ENCODE measurements at regions not wholly inside any gene's neighbourhood (a gene's known extent, or its start where the extent isn't known, plus 50 kb on each side); places are given as distances from the start of the nearest gene placed in this dataset.

GRCh38 chr17:70454377-70454776 lies 285.0 kb downstream of the KCNJ2 start:
- Histone ChIP-seq H3K27ac (ENCODE audit: control insufficient read depth, insufficient read depth, low read length) (no peak overlapping the region), H3K9me1 (ENCODE audit: control insufficient read depth, extremely low read depth, insufficient read depth, low read length) (no peaks in the 10 kb centered on the region), H3K9ac (ENCODE audit: control insufficient read depth, extremely low read depth, insufficient read depth, low read length) (no peak overlapping the region), H3K4me1 (ENCODE audit: control insufficient read depth, extremely low read depth, insufficient read depth, low read length) (no peaks in the 10 kb centered on the region), H3K36me3 (ENCODE audit: control insufficient read depth in 2 of 2, extremely low read depth in 1 of 2, insufficient read depth in 2 of 2, low read length in 2 of 2) (no peaks in the 10 kb centered on the region), H3K27me3 (ENCODE audit: control insufficient read depth, extremely low read depth, insufficient read depth, low read length) (no peaks in the 10 kb centered on the region), H3K79me2 (ENCODE audit: control insufficient read depth, insufficient read depth, low read length) (no peaks in the 10 kb centered on the region), H3K4me3 (ENCODE audit: control insufficient read depth in 2 of 3, extremely low read depth in 1 of 3, insufficient read depth in 2 of 3, low read depth in 1 of 3, low read length in 3 of 3) (no peak overlapping the region), H3K9me3 (ENCODE audit: control insufficient read depth, low read depth, low read length) (no peaks in the 10 kb centered on the region), H3K4me2 (ENCODE audit: control insufficient read depth, extremely low read depth, insufficient read depth, low read depth, low read length) (no peak overlapping the region), H4K20me1 (ENCODE audit: control insufficient read depth, extremely low read depth, insufficient read depth, low read length) (no peaks in the 10 kb centered on the region), H2AFZ (ENCODE audit: control insufficient read depth, low read length) (no peak overlapping the region)
- DNase-seq (ENCODE audit: low read depth, low spot score) (no peak), FAIRE-seq (no peak)
- dilution Hi-C loops (cut with MboI; ENCODE audit: extremely low pct_ligation_motif_present, low sequenced_read_pairs) = no loop called here
- TF ChIP-seq EZH2 (IDR thresholded peaks at IDR 0.05; ENCODE audit: low read length) (no peak), CTCF (optimal IDR thresholded peaks at IDR 0.05 in 1 of 3, IDR thresholded peaks at IDR 0.05 in 1 of 3, conservative IDR thresholded peaks at IDR 0.05 in 1 of 3; ENCODE audit: extremely low read depth in 1 of 3, insufficient read depth in 2 of 3, low read length in 3 of 3) (no peak)

- no peak for DNase-seq (ENCODE audit: low read depth, low spot score)
- no peak overlapping the region for H3K27ac ChIP-seq (ENCODE audit: control insufficient read depth, insufficient read depth, low read length)
- no peaks in the 10 kb centered on the region for H3K9me1 ChIP-seq (ENCODE audit: control insufficient read depth, extremely low read depth, insufficient read depth, low read length)
- dilution Hi-C loops (cut with MboI; ENCODE audit: extremely low pct_ligation_motif_present, low sequenced_read_pairs) = no loop called here
- no peak overlapping the region for H2AFZ ChIP-seq (ENCODE audit: control insufficient read depth, low read length)
- no peak overlapping the region for H3K9ac ChIP-seq (ENCODE audit: control insufficient read depth, extremely low read depth, insufficient read depth, low read length)
- H3K27me3 ChIP-seq (ENCODE audit: control insufficient read depth, extremely low read depth, insufficient read depth, low read length) = no peaks in the 10 kb centered on the region
- no peak for FAIRE-seq
- no peak overlapping the region for H3K4me3 ChIP-seq (ENCODE audit: control insufficient read depth in 2 of 3, extremely low read depth in 1 of 3, insufficient read depth in 2 of 3, low read depth in 1 of 3, low read length in 3 of 3)
- no peak overlapping the region for H3K4me2 ChIP-seq (ENCODE audit: control insufficient read depth, extremely low read depth, insufficient read depth, low read depth, low read length)
- H4K20me1 ChIP-seq (ENCODE audit: control insufficient read depth, extremely low read depth, insufficient read depth, low read length) = no peaks in the 10 kb centered on the region
- no peaks in the 10 kb centered on the region for H3K79me2 ChIP-seq (ENCODE audit: control insufficient read depth, insufficient read depth, low read length)
- H3K9me3 ChIP-seq (ENCODE audit: control insufficient read depth, low read depth, low read length) = no peaks in the 10 kb centered on the region
- no peaks in the 10 kb centered on the region for H3K36me3 ChIP-seq (ENCODE audit: control insufficient read depth in 2 of 2, extremely low read depth in 1 of 2, insufficient read depth in 2 of 2, low read length in 2 of 2)
- H3K4me1 ChIP-seq (ENCODE audit: control insufficient read depth, extremely low read depth, insufficient read depth, low read length) = no peaks in the 10 kb centered on the region
- TF ChIP-seq CTCF (optimal IDR thresholded peaks at IDR 0.05 in 1 of 3, IDR thresholded peaks at IDR 0.05 in 1 of 3, conservative IDR thresholded peaks at IDR 0.05 in 1 of 3; ENCODE audit: extremely low read depth in 1 of 3, insufficient read depth in 2 of 3, low read length in 3 of 3) = no peak
- no peak for TF ChIP-seq EZH2 (IDR thresholded peaks at IDR 0.05; ENCODE audit: low read length)
These were observed 285.6 kb downstream of the KCNJ2 start for GRCh38 chr17:70454908-70455307.

All from keratinocyte (primary cell).